ENCODE measurements at regions not wholly inside any gene's neighbourhood (a gene's known extent, or its start where the extent isn't known, plus 50 kb on each side); places are given as distances from the start of the nearest gene placed in this dataset.

- DNase-seq (ENCODE audit: low spot score): no peak
- H3K4me3 ChIP-seq: no peak overlapping the region
- H3K27ac ChIP-seq: no peak overlapping the region
- TF ChIP-seq CTCF (IDR thresholded peaks at IDR 0.05): no peak
These were observed 211.3 kb upstream of the PPP2R2D start for GRCh38 chr10:131689486-131689885.

- Histone ChIP-seq H3K27ac (no peak overlapping the region), H3K4me3 (no peak overlapping the region)
- no peak for TF ChIP-seq CTCF (IDR thresholded peaks at IDR 0.05)
- no peak for DNase-seq (ENCODE audit: low spot score)
These were observed 210.7 kb upstream of the PPP2R2D start for GRCh38 chr10:131689954-131690757.

DNA sequence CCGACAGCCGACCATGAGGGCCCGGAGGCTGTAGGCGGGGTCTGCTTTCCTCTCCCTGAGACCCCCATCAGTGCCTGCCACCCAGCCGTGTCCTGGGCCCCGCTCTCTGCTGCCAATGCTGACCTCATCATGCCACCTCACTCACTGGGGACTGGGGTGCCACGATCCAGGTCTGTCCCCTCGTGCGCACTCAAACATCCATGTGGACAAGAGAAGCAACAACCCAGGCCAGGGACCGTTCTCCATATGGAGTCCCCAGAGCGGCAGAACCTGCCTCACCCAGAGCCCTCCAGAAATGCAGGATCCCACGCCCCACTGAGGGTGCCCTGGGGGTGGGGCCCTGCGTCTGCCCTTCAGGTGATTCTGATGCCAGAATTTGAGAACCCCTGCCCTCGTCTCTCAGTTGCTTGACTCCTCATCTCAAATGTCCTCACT lies 210.0 kb upstream of the PPP2R2D start:
- no peak for TF ChIP-seq CTCF (IDR thresholded peaks at IDR 0.05)
- Histone ChIP-seq H3K4me3 (no peak overlapping the region), H3K27ac (no peak overlapping the region)
- no peak for DNase-seq (ENCODE audit: low spot score)

DNA sequence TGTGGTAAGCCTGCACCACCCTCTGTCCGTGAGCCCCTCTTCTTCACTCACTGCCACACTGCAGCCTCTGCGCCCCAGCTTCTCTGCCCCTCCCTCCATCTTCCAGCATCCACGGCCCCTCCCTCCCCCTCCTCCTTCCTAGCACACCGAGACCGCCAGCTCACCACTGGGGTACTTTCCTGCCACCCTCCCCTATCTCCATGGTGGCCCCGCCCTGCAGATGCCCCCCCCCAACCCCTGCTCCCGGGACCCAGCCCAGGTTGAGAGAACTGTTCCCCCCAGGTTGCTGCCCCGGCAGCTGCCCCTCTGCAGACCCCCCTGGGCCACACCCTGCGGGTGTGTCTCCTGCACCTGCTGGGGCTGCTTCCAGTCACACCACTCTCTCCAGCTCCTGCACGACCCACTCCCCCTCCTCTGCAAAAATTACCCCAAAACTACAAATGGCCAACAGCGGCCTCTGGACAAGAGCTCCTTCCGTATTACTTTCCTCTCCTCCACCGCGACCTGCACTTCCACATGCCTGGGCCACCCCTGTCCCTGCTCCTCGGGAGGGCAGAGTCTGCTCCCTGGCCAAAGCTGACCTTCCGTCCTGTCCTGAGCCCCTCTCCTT lies 209.2 kb upstream of the PPP2R2D start:
- DNase-seq (ENCODE audit: low spot score): no peak
- no peak overlapping the region for H3K4me3 ChIP-seq
- no peak for TF ChIP-seq CTCF (IDR thresholded peaks at IDR 0.05)
- no peak overlapping the region for H3K27ac ChIP-seq

GRCh38 chr10:131692176-131692575 lies 208.6 kb upstream of the PPP2R2D start:
- Histone ChIP-seq H3K4me3 (no peak overlapping the region), H3K27ac (no peak overlapping the region)
- DNase-seq (ENCODE audit: low spot score): no peak
- no peak for TF ChIP-seq CTCF (IDR thresholded peaks at IDR 0.05)

DNA sequence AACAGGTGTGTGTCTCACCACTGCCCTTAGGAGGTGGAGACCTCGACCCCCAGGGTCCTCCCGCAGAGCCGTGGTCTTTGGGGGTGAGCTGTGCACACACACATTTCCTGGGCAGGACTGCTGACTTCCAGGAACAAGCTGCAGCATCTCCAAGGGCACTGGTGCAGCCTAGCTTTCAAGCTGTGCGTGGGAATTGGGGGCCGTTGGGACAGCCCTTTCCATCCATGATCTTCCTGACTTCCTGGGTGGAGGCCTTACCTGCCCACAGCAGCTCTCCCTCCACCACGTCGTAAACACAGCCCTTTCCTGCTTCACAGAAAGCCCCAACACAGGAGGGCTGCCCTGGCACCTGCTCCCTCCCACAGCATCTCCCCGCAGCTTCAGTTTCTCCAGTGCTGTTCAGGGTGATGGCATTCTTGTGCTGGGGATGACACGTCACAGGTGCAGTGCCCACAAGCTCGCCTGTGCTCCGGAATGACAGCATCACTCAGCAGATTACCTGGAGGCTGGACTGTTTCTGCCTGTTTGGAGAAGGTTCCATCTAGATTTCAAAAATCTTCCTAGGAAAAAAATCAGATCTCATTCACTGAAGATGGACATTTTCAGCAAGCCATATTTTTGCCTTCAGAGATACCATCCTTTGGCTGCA lies 208.0 kb upstream of the PPP2R2D start:
- Histone ChIP-seq H3K27ac (no peak overlapping the region), H3K4me3 (no peak overlapping the region)
- no peak for DNase-seq (ENCODE audit: low spot score)
- no peak for TF ChIP-seq CTCF (IDR thresholded peaks at IDR 0.05)
